ENCODE measurements at regions not wholly inside any gene's neighbourhood (a gene's known extent, or its start where the extent isn't known, plus 50 kb on each side); places are given as distances from the start of the nearest gene placed in this dataset.
"Not testable (repeated sequence)": the region's sequence is repeated elsewhere in the genome, so short reads cannot be mapped to it uniquely, and the experiment has no call there.

DNA sequence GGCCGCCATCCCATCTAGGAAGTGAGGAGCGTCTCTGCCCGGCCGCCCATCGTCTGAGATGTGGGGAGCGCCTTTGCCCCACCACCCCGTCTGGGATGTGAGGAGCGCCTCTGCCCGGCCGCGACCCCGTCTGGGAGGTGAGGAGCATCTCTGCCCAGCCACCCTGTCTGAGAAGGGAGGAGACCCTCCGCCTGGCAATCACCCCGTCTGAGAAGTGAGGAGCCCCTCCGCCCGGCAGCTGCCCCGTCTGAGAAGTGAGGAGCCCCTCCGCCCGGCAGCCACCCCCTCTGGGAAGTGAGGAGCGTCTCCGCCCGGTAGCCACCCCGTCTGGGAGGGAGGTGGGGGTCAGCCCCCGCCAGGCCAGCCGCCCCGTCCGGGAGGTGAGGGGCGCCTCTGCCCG lies 194.2 kb upstream of the FBXL4 start:
- not testable (repeated sequence) for DNase-seq (ENCODE audit: low read depth in 3 of 3, low spot score in 1 of 3)

GRCh38 chr6:99138445-99138844 lies 190.7 kb upstream of the FBXL4 start:
- no peak for DNase-seq (ENCODE audit: low read depth in 3 of 3, low spot score in 1 of 3)

GRCh38 chr6:99137314-99137713 lies 189.6 kb upstream of the FBXL4 start:
- no peak for DNase-seq (ENCODE audit: low read depth in 3 of 3, low spot score in 1 of 3)

DNA sequence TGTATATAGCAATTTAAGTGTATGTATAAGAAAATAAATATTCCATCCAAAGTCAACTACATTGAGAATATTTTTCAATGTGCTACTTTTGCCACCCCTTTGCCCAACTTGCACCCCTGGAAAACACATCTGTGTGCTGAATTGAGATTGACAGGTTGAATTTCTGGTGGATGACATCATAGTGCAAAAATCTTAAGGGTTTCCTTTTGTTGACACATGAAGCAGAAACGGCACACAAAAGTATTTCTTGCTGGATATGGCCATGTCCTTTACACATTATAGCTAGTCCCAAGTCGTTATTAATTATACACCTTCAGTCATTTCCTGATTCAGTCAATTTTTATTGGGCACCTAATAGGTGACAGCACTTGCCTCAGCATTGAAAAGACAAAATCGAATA lies 188.7 kb upstream of the FBXL4 start:
- no peak for DNase-seq (ENCODE audit: low read depth in 3 of 3, low spot score in 1 of 3)

DNA sequence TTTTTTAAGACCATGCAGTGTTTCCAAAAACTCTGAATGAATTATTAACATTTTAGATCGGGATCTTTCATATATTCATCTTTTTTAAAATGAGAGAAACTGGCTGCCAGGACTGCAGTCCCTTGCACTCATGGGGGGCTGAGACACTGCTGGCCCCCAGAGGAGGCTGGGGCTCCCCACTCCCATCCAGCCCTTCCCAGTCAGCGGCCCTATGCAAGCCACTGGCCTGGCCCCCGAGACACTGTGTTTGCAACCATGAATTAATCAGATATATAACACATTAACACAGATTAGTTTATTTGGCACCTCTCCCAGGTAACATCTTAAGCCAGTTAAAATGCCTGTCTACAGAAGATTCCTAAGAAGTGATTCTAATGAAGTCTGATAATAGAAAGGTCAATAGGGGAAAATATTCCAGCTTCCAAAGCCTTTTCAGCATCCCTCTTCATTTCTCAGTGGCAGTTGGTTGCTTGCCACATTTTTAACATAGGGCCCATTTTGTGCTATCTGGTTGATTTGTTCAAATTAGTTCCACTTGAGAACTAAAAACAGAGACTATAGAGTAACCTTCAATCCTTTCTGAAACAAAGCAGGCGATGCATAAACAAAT lies 184.4 kb upstream of the FBXL4 start:
- DNase-seq (ENCODE audit: low read depth in 3 of 3, low spot score in 1 of 3): no peak

DNA sequence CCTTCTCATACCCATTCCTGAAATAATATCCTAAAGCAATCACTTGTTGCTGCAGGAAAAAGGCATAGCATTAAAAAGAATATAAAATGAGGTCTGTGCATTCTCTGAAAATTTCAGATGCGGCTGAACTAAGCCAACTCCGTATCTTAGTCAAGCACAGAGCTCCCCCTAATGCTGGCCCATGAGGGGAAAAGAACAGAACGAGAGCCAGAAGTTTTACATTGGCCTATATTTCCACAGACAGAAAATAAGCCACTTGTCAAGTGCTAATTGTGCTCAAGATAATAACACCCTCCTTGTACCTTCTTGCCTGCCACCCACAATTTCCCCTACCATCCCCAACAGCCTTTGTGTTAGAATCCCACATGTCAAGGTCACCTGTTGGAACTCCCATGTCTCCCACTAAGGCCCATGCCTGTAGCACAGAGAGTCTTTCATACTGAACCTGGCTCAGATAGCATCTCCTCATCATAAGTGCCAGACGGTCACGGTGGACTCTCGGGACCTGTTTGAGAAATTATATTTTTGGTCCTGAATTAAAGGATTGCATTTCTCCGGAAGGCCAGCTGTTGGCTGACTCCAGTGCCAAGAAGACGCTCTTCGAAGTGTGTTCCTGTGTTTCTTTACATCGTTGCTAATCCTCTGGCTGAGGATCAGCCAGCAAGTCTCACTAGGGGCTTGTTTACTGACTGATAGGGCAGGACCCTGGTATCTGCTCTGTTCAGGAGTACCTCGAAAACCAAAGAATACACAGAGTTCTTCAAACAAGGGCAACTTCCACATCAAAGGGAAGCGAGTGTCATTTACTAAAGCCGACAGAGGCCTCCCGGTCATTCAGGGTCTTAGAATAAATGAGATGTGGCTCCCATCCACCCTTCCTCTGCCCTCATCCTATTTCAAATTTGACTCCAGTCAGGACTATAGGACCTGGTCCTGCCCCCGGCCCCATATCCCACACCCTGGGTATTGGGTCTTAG lies 183.4 kb upstream of the FBXL4 start:
- DNase-seq (ENCODE audit: low read depth in 3 of 3, low spot score in 1 of 3): no peak

DNA sequence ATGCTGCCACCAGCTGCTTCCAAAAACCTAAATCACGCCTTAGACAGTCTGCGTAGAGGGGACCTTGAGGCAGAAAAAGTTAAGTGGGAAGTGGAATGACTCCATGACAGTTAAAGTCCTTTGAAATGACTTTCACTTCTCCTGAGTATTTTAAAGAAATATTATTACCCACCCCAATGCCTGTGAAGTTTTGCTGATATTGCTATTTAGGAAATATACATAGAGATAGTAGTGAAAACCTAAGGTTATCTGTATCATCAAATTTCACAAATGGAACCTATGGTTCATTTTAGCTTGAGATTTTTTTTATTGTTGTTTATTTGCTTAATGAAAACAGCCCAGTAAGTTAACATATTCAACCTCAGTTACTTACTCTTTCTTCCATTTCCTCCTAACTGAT lies 182.1 kb upstream of the FBXL4 start:
- DNase-seq (ENCODE audit: low read depth in 3 of 3, low spot score in 1 of 3): no peak

- DNase-seq (ENCODE audit: low read depth in 3 of 3, low spot score in 1 of 3): no peak
Measured at GRCh38 chr6:99121748-99122147, 174.0 kb upstream of the FBXL4 start.

DNA sequence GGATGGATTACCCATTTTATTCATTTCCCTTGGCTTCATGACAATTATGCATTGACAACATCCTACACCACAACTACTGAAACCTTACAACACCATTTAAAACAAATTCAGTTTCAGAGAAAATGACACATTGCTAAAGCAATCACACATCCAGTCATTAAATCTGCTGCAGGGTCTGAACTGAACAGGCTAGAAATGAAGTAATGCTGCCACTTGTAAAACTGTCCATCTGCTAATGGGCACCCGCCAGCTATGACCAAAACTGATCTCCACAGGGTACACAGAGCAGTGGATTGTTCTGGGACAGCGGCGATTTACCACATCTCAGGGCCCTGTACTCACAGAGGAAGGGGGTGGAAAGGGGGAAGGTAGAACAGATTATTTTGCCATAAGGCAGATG lies 172.9 kb upstream of the FBXL4 start:
- DNase-seq (ENCODE audit: low read depth in 3 of 3, low spot score in 1 of 3): no peak

DNA sequence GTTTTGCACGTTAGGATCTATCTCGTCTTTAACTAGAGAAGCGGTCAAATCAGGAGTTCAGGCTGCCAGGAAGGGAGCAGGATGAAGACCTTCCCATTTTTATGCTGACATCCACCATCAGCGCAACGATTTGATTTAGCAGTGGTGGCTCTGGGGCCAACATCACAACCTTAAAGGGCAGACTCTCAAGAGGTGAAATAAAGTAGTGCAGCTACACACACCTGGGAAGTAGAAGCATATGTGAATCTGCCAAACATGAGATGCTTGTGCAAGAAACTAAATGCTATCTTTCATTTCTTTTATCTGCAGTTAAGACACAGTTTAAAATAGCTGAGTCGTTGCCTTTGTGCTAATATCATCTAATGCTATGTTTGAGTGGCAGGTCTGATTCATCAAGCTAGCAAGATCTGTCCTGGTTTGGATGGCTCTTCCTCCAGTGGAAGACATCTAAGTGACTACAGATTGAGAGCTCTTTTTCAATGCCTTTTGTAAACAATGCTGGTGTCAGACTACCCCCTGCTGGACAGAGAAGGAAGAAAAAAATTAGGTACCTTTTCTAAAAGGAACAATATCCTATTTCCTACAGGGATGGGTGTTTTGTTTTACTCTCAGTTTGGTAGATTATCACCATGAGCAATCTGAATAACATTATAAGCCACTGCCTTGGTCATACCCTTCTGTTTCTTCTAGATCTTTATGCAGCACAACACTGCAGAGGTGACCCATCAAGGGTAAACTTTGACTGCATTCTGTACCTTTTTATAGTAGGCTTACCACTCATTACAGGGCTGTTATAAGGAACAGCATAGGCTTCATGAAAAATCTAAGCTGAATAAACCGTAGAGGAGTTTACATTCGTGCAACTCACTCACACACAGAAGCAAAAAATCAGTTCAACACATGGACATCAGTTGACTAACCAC lies 171.6 kb upstream of the FBXL4 start:
- DNase-seq (ENCODE audit: low read depth in 3 of 3, low spot score in 1 of 3): no peak

- no peak for DNase-seq (ENCODE audit: low read depth in 3 of 3, low spot score in 1 of 3)
Measured at GRCh38 chr6:99114769-99115406, 167.1 kb upstream of the FBXL4 start.

DNA sequence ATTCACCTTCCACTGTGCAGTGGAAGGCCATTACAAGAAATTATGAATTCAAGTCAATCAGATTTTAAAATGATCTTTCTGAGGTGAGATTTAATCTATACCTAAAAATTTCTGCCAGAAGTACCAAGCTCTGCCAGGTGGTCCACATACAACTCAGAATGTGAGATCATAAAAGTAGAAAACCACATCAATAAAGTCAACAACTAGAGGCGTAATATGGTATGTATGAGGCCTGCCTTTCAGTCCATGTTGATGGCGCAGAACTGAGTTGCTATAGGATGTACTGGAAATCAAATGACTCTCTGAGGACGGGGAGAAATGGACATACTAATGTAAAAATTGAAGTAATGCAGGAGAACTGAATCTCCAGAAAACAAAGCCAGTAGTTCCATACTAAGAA lies 163.8 kb upstream of the FBXL4 start:
- no peak for DNase-seq (ENCODE audit: low read depth in 3 of 3, low spot score in 1 of 3)

DNA sequence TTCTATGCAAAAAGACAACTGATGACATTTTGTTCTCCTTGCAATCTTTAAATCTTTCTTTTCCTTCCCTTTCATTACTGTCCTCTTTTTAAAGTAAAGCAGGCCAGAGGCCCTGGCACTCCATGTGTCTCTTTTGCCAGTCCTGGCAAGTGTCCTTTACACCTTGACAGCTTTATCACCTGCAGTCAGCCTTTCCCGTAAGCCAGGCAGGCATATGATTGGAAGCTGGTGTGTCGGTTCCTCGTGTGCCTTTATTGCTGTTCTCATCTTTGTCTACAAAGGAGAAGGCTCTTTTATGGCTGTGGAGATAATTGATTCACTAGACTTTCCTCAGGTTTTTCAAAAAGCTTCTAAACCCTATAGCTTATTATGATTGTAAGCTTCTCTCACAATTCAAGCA lies 162.3 kb upstream of the FBXL4 start:
- no peak for DNase-seq (ENCODE audit: low read depth in 3 of 3, low spot score in 1 of 3)

GRCh38 chr6:99104218-99104617 lies 156.5 kb upstream of the FBXL4 start:
- no peak for DNase-seq (ENCODE audit: low read depth in 3 of 3, low spot score in 1 of 3)

DNA sequence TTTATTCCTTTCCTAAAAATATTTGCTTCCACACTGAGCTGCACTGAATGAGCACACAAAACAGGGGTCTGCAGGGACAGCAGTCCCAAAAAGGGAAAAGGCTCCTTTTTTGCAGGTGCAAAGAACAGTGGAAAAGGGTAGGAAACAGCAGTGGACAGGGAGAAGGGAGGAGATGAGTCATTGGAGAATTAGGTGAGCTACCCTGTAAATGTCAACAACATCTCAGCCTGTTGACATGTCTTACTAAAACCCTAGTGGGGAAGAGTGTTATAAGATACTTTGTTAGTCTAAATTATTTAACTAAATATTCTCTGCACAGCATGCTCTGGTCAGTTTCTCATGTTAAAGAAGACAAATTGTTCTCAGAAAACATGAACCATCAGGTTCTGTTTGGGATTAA lies 151.5 kb upstream of the FBXL4 start:
- no peak for DNase-seq (ENCODE audit: low read depth in 3 of 3, low spot score in 1 of 3)

GRCh38 chr6:99096170-99096569 lies 148.4 kb upstream of the FBXL4 start:
- no peak for DNase-seq (ENCODE audit: low read depth in 3 of 3, low spot score in 1 of 3)

DNA sequence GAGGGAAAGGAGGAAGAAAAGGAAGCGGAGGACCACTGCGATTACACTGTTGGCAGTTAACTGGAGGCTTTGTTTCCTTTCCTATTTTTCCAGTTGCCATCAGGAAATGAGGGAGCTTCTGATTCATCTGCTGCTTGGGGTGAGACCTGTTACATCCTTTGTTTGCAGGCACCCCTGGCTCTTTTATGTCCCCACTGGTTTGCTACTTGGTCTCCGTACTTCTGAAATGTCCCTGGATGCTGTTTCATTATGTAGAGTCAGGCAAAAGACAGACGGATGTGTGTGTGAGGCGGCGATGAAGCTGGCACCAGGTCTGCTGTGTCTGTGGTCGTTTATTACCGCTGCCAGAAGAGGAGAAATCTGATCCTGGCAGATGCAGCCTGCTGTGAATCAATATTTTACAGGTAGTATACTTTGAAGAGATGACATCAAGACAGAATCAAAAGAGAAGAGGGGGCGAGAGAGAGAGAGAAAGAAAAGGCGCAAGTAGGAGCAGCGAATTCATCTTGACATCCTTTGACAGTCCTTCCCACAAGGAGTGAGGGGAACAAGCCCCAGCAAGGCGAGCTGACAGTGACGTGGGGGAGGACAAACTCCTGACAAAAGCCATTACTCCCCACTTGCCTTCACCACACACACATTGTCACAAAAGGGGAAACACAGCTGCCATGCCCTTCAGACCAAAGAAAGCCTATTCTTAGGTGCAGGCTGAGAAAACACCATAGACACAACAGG lies 145.9 kb upstream of the FBXL4 start:
- DNase-seq (ENCODE audit: low read depth in 3 of 3, low spot score in 1 of 3): no peak

DNA sequence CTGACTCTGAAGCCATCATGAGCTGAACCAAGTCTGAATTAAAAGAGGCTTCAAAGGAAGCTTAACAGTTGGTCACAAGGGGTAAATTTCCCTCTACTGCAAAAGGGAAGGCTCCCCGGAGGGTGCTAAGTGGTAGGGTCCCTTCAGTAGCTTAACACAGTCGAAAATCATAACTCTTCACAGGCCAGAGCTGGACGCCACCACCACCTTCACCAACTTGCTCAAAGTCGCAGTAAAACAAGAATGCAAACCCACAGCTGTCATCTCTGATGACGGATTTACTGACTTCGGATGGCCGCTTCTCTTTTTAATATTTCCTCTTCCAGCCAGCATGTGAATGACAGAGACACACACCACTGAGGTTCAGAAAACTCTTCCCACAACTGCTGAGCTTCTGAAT lies 144.7 kb upstream of the FBXL4 start:
- no peak for DNase-seq (ENCODE audit: low read depth in 3 of 3, low spot score in 1 of 3)

- no peak for DNase-seq (ENCODE audit: low read depth in 3 of 3, low spot score in 1 of 3)
Measured at GRCh38 chr6:99091985-99092384, 144.2 kb upstream of the FBXL4 start.

DNA sequence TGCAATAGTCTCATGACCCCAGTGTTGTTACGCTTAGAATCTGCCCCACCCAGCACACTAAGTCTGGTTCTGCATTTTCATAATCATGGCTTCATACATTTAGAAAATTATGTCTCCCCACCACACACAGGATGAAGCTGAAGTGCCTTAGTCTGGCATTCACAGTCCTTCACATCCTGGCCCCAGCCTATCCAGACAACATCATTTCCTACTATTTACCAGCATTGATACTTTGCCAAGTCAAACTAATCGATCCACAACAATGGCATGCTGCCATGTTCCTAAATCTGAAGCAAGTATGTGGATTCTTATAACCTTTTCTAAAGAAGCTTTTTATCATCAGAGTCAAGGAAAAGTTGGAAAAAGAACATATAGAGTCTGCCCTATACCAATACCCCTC lies 132.4 kb upstream of the FBXL4 start:
- DNase-seq (ENCODE audit: low read depth in 3 of 3, low spot score in 1 of 3): no peak

Data from stimulated activated CD4-positive, alpha-beta T cell treated with anti-CD3 and anti-CD28 coated beads, TNF-alpha, amount 100 ng/mL, for 1 hour (primary cell).